22Rv1 (cell line): ENCODE measurements at regions not wholly inside any gene's neighbourhood (a gene's known extent, or its start where the extent isn't known, plus 50 kb on each side); places are given as distances from the start of the nearest gene placed in this dataset.

Experiments used
- CTCF ChIP-seq: fragments of 450-650 bp; IDR thresholded peaks from 2 replicates; pipeline ENCODE4 v1.5.1; 2017; ENCODE audit warnings: mild to moderate bottlenecking
- ZFX ChIP-seq: fragments of 450-650 bp; IDR thresholded peaks from 2 replicates; pipeline ENCODE4 v1.6.1; 2017; ENCODE audit warnings: antibody characterized with exemption, borderline replicate concordance

DNA sequence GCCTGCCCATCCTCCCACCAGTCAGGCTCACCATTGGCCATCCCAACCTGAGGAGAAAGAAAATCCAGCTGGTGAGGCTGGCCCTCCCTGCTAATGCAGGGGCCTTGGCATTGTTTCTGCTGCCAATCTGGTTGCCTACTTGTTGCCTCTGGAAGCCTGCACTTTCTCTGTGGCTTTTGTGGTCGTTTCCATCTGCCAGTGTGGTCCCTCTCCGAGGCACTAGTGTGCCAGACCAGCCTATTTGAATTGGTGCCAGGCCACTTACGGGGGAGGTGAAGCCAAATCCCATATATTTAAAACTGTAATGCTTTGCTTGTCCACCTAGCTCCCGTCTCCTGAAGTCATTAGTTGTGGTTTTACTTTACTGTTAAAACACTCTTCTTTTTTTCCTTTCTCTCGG is 213.4 kb upstream of the ADAMTSL1 start:
- TF ChIP-seq CTCF: no peak
- no peak for TF ChIP-seq ZFX
